HL-60 (cell line): ENCODE measurements at regions not wholly inside any gene's neighbourhood (a gene's known extent, or its start where the extent isn't known, plus 50 kb on each side); places are given as distances from the start of the nearest gene placed in this dataset.

Source experiments
- DNase-seq, 2 experiments: peaks; one replicate each; pipeline ENCODE4 v3.0.0-alpha.2; 2010 to 2020; ENCODE audit warnings: low read depth in 1 of 2, low spot score in 1 of 2
- H3K27ac ChIP-seq: fragments of 250-450 bp; sonication (Bioruptor Pico); replicated peaks from 2 replicates; pipeline ENCODE4 v1.5.1; 2020; ENCODE audit warnings: mild to moderate bottlenecking, moderate library complexity
- H3K27me3 ChIP-seq: fragments of 250-450 bp; sonication (Bioruptor Pico); 2 replicates; pipeline ENCODE4 v1.5.1; 2021; ENCODE audit warnings: mild to moderate bottlenecking, moderate library complexity; ENCODE audit not compliant: insufficient read depth, poor library complexity, severe bottlenecking
- H3K4me3 ChIP-seq: replicated peaks from 2 replicates; pipeline ENCODE4 v1.5.1; 2011; ENCODE audit warnings: mild to moderate bottlenecking, control low read depth, low read length; ENCODE audit not compliant: insufficient read depth
- GABPA ChIP-seq: IDR thresholded peaks from 2 replicates; pipeline ENCODE4 v1.6.1; 2012; ENCODE audit warnings: low read depth
- POLR2AphosphoS5 ChIP-seq: IDR thresholded peaks from 2 replicates; pipeline ENCODE4 v1.6.1; 2012; ENCODE audit warnings: low read depth
- SPI1 ChIP-seq: IDR thresholded peaks from 2 replicates; pipeline ENCODE4 v1.6.1; 2012; ENCODE audit warnings: low read depth, mild to moderate bottlenecking, borderline replicate concordance
- TF ChIP-seq, protein P1 (sequence below): IDR thresholded peaks from one replicate; pipeline ENCODE4 v1.5.1; 2011; ENCODE audit warnings: low read length, control low read depth, inconsistent platforms; ENCODE audit not compliant: insufficient read depth
- TF ChIP-seq, protein P2 (sequence below): IDR thresholded peaks from 2 replicates; pipeline ENCODE4 v1.6.1; 2012; ENCODE audit warnings: low read depth; ENCODE audit not compliant: insufficient replicate concordance

- Histone ChIP-seq H3K27me3 (no peaks in the 10 kb centered on the region), H3K27ac (no peak overlapping the region), H3K4me3 (no peak overlapping the region)
- no peak for DNase-seq
- TF ChIP-seq, protein P1, sequence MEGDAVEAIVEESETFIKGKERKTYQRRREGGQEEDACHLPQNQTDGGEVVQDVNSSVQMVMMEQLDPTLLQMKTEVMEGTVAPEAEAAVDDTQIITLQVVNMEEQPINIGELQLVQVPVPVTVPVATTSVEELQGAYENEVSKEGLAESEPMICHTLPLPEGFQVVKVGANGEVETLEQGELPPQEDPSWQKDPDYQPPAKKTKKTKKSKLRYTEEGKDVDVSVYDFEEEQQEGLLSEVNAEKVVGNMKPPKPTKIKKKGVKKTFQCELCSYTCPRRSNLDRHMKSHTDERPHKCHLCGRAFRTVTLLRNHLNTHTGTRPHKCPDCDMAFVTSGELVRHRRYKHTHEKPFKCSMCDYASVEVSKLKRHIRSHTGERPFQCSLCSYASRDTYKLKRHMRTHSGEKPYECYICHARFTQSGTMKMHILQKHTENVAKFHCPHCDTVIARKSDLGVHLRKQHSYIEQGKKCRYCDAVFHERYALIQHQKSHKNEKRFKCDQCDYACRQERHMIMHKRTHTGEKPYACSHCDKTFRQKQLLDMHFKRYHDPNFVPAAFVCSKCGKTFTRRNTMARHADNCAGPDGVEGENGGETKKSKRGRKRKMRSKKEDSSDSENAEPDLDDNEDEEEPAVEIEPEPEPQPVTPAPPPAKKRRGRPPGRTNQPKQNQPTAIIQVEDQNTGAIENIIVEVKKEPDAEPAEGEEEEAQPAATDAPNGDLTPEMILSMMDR, result no peak
Measured at GRCh38 chr16:80175011-80175410, 365.8 kb upstream of the DYNLRB2 start.

DNA sequence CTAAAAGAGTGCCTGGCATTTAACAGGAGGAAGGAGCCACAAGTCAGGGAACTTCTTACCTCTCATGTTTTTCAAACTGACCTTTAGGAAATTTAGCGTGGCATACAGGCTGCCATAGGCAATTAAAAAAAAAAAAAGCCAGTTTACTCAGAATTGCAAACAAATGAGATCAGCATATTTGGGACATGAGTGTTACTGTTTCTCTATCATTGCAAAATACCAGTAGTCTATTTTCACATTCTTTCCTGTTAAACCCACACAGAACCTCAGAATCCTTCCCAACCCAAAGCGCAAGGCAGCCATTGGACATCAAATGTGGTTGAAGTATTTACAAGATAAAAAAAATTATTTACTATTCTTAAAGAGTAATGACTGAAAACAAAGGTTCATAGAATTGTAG is 366.4 kb upstream of the DYNLRB2 start:
- H3K27ac ChIP-seq, result no peak overlapping the region
- DNase-seq, result no peak
- TF ChIP-seq, protein P1, result no peak
- TF ChIP-seq, protein P2, sequence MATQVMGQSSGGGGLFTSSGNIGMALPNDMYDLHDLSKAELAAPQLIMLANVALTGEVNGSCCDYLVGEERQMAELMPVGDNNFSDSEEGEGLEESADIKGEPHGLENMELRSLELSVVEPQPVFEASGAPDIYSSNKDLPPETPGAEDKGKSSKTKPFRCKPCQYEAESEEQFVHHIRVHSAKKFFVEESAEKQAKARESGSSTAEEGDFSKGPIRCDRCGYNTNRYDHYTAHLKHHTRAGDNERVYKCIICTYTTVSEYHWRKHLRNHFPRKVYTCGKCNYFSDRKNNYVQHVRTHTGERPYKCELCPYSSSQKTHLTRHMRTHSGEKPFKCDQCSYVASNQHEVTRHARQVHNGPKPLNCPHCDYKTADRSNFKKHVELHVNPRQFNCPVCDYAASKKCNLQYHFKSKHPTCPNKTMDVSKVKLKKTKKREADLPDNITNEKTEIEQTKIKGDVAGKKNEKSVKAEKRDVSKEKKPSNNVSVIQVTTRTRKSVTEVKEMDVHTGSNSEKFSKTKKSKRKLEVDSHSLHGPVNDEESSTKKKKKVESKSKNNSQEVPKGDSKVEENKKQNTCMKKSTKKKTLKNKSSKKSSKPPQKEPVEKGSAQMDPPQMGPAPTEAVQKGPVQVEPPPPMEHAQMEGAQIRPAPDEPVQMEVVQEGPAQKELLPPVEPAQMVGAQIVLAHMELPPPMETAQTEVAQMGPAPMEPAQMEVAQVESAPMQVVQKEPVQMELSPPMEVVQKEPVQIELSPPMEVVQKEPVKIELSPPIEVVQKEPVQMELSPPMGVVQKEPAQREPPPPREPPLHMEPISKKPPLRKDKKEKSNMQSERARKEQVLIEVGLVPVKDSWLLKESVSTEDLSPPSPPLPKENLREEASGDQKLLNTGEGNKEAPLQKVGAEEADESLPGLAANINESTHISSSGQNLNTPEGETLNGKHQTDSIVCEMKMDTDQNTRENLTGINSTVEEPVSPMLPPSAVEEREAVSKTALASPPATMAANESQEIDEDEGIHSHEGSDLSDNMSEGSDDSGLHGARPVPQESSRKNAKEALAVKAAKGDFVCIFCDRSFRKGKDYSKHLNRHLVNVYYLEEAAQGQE, result no peak
- no peak for TF ChIP-seq GABPA
- TF ChIP-seq POLR2AphosphoS5, result no peak
- TF ChIP-seq SPI1, result no peak

GRCh38 chr16:80171746-80172145 is 369.0 kb upstream of the DYNLRB2 start:
- Histone ChIP-seq H3K27me3 (no peaks in the 10 kb centered on the region), H3K27ac (no peak overlapping the region), H3K4me3 (no peak overlapping the region)
- TF ChIP-seq SPI1 (no peak), GABPA (no peak), POLR2AphosphoS5 (no peak)
- TF ChIP-seq, protein P2, result no peak
- DNase-seq, result no peak

More for the DNA sequence above, 366.4 kb upstream of the DYNLRB2 start:
- H3K4me3 ChIP-seq, result no peak overlapping the region
- no peaks in the 10 kb centered on the region for H3K27me3 ChIP-seq

DNA sequence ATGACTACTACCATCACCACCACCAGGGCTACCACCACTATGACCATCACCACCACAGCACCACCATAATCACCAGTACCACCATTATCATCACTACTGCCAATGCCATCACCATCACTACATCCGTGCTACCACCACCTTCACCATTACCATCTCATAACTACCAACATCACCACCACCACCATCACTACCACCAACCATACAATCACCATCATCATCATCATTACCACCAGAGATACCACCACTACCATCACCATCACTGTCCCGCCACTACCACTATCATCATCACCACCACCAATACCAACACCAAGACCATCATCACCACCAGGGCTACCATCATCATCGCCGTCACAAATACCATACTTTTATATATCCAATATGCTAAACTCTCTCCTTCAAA is 369.6 kb upstream of the DYNLRB2 start:
- no peak overlapping the region for H3K27ac ChIP-seq
- DNase-seq, result no peak
- TF ChIP-seq SPI1 (no peak), GABPA (no peak), POLR2AphosphoS5 (no peak)
- TF ChIP-seq, protein P1, result no peak
- no peak overlapping the region for H3K4me3 ChIP-seq
- H3K27me3 ChIP-seq, result no peaks in the 10 kb centered on the region
